ENCODE measurements at regions not wholly inside any gene's neighbourhood (a gene's known extent, or its start where the extent isn't known, plus 50 kb on each side); places are given as distances from the start of the nearest gene placed in this dataset.

DNA sequence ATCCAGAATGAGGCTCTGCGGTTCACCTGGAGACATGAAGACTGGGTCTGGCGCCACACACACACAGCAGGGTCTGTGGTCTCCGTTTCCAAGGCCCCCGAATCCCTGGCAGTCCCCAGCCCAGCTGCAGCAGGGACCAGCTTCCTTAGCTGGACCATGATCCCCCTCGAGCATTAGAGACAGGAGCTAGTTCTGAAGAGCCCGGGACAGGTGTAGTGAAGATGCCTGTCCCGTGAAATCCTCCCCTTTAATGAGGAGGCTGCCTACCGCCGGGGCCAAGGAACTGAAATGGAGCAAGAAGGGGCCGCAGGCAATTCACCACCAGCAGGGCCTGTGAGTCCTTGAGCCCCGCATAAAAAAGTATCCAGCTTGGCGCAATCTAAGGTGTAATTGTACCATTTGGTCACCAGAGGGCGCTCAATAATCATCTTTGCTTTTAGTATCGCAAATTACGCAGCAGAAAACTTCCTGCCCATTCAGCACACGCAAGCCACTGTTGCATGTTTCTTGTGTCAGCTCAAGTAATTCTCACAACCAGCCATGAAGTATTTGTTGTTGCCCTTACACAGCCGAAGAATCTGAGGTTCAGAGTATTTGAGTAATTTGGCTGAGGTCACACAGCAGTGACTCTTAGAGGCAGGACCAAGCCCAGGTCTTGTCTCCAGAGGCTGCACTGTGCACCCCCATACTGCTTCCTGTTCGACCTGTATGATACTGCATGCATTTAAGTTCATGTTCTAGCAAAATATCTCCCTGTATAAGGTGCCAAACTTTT, 54.3 kb upstream of the PPP2R5C start (continued):
- no peak for TF ChIP-seq RBM34 (IDR thresholded peaks at IDR 0.05; ENCODE audit: borderline replicate concordance, insufficient read depth, low read length)
- TF ChIP-seq RBBP5 (IDR thresholded peaks at IDR 0.05; ENCODE audit: borderline replicate concordance, insufficient read depth, low read length, poor library complexity, severe bottlenecking): peak; percentile 24
- peak; percentile 46; the same call in 1 of the 2 replicates for TF ChIP-seq CREM (IDR thresholded peaks at IDR 0.05; ENCODE audit: low read depth)
- TF ChIP-seq KDM1A (IDR thresholded peaks at IDR 0.05): peak; percentile 44 to 82; a peak in 3 of 4 replicates
- peak; percentile 53; the same call in 1 of the 2 replicates for TF ChIP-seq STAG1 (CRISPR knock-in tag; IDR thresholded peaks at IDR 0.05; ENCODE audit: borderline replicate concordance)
- peak; percentile 88 for TF ChIP-seq ZFP36 (IDR thresholded peaks at IDR 0.05; ENCODE audit: low read depth, low read length, partially characterized antibody)
- peak; percentile 61; the same call in 1 of the 2 replicates for TF ChIP-seq ATF7 (IDR thresholded peaks at IDR 0.05)
- TF ChIP-seq SMC3 (conservative IDR thresholded peaks at IDR 0.05; ENCODE audit: insufficient read depth, low read depth, low read length): peak; percentile 41; the same call in 1 of the 2 replicates
- TF ChIP-seq, protein P1, sequence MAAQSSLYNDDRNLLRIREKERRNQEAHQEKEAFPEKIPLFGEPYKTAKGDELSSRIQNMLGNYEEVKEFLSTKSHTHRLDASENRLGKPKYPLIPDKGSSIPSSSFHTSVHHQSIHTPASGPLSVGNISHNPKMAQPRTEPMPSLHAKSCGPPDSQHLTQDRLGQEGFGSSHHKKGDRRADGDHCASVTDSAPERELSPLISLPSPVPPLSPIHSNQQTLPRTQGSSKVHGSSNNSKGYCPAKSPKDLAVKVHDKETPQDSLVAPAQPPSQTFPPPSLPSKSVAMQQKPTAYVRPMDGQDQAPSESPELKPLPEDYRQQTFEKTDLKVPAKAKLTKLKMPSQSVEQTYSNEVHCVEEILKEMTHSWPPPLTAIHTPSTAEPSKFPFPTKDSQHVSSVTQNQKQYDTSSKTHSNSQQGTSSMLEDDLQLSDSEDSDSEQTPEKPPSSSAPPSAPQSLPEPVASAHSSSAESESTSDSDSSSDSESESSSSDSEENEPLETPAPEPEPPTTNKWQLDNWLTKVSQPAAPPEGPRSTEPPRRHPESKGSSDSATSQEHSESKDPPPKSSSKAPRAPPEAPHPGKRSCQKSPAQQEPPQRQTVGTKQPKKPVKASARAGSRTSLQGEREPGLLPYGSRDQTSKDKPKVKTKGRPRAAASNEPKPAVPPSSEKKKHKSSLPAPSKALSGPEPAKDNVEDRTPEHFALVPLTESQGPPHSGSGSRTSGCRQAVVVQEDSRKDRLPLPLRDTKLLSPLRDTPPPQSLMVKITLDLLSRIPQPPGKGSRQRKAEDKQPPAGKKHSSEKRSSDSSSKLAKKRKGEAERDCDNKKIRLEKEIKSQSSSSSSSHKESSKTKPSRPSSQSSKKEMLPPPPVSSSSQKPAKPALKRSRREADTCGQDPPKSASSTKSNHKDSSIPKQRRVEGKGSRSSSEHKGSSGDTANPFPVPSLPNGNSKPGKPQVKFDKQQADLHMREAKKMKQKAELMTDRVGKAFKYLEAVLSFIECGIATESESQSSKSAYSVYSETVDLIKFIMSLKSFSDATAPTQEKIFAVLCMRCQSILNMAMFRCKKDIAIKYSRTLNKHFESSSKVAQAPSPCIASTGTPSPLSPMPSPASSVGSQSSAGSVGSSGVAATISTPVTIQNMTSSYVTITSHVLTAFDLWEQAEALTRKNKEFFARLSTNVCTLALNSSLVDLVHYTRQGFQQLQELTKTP (IDR thresholded peaks at IDR 0.05; ENCODE audit: low read depth in 1 of 2, partially characterized antibody in 2 of 2): peak in 1 of 2 experiments; percentile 18
- TF ChIP-seq MTA3 (IDR thresholded peaks at IDR 0.05; ENCODE audit: borderline replicate concordance): 0 out of 2 replicates have a peak, but pooled peaks have one; percentile 52
- no peak for TF ChIP-seq ERF (CRISPR knock-in tag; IDR thresholded peaks at IDR 0.05)
- peak; percentile 68; the same call in 1 of the 2 replicates for TF ChIP-seq ZNF24 (IDR thresholded peaks at IDR 0.05)
- peak; percentile 75 for TF ChIP-seq HDAC3 (IDR thresholded peaks at IDR 0.05; ENCODE audit: borderline replicate concordance, partially characterized antibody)
- TF ChIP-seq, protein P2, sequence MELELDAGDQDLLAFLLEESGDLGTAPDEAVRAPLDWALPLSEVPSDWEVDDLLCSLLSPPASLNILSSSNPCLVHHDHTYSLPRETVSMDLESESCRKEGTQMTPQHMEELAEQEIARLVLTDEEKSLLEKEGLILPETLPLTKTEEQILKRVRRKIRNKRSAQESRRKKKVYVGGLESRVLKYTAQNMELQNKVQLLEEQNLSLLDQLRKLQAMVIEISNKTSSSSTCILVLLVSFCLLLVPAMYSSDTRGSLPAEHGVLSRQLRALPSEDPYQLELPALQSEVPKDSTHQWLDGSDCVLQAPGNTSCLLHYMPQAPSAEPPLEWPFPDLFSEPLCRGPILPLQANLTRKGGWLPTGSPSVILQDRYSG (tag; conservative IDR thresholded peaks at IDR 0.05; ENCODE audit: low read depth): 0 out of 2 replicates have a peak, but pooled peaks have one; percentile 32
- TF ChIP-seq, protein P3, sequence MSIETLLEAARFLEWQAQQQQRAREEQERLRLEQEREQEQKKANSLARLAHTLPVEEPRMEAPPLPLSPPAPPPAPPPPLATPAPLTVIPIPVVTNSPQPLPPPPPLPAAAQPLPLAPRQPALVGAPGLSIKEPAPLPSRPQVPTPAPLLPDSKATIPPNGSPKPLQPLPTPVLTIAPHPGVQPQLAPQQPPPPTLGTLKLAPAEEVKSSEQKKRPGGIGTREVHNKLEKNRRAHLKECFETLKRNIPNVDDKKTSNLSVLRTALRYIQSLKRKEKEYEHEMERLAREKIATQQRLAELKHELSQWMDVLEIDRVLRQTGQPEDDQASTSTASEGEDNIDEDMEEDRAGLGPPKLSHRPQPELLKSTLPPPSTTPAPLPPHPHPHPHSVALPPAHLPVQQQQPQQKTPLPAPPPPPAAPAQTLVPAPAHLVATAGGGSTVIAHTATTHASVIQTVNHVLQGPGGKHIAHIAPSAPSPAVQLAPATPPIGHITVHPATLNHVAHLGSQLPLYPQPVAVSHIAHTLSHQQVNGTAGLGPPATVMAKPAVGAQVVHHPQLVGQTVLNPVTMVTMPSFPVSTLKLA (conservative IDR thresholded peaks at IDR 0.05): peak; percentile 47 to 59; a peak in 3 of 4 replicates
- no peak for TF ChIP-seq ZNF212 (CRISPR knock-in tag; IDR thresholded peaks at IDR 0.05)
- peak; percentile 97 for TF ChIP-seq BCOR (IDR thresholded peaks at IDR 0.05)
- TF ChIP-seq SP1 (CRISPR knock-in tag; IDR thresholded peaks at IDR 0.05): peak; percentile 37; the same call in 1 of the 2 replicates
- peak; percentile 7; the same call in 1 of the 2 replicates for TF ChIP-seq ZNF384 (IDR thresholded peaks at IDR 0.05; ENCODE audit: low read depth, low read length)
- peak; percentile 88; the same call in 1 of the 2 replicates for TF ChIP-seq SMARCA5 (IDR thresholded peaks at IDR 0.05)
- TF ChIP-seq KLF13 (tag; IDR thresholded peaks at IDR 0.05; ENCODE audit: borderline replicate concordance, low read depth): no peak

All from K562 (cell line).